NCI-H1694 (cell line): ENCODE measurements at regions not wholly inside any gene's neighbourhood (a gene's known extent, or its start where the extent isn't known, plus 50 kb on each side); places are given as distances from the start of the nearest gene placed in this dataset.
"Not testable (repeated sequence)": the region's sequence is repeated elsewhere in the genome, so short reads cannot be mapped to it uniquely, and the experiment has no call there.

Source experiments
- DNase-seq: peaks from one replicate; lab custom pipeline; 2025; lab: John Stamatoyannopoulos, UW

- DNase-seq: no peak
These were observed 220.7 kb upstream of the RXFP2 start for GRCh38 chr13:31518645-31519044.

GRCh38 chr13:31521435-31521834 lies 217.9 kb upstream of the RXFP2 start:
- no peak for DNase-seq

- DNase-seq: no peak
These were observed 216.9 kb upstream of the RXFP2 start for GRCh38 chr13:31522396-31522795.

GRCh38 chr13:31528176-31528575 lies 211.2 kb upstream of the RXFP2 start:
- no peak for DNase-seq

DNA sequence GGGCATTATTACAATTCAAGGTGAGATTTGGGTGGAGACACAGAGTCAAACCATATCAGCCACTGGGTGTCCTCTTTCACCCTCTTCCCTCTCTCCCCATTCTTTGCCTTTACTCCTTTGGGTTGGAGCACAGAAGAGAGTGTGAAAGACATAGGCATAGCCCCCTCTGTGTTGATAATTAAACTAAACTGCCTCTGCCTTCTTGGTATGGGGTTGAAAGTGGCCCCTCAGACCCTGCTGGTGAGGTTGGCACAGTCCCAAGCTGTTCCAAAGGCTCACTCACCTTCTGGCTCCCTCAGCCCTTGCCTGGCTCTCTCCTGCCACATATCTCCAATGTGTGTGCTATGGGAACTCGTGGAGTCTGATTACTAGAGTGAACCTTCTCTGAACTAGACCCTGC lies 210.6 kb upstream of the RXFP2 start:
- no peak for DNase-seq

- no peak for DNase-seq
These were observed 208.4 kb upstream of the RXFP2 start for GRCh38 chr13:31530922-31531321.

GRCh38 chr13:31537052-31537451 lies 202.3 kb upstream of the RXFP2 start:
- DNase-seq: no peak

GRCh38 chr13:31538067-31539042 lies 201.0 kb upstream of the RXFP2 start:
- no peak for DNase-seq

- DNase-seq: no peak
These were observed 199.0 kb upstream of the RXFP2 start for GRCh38 chr13:31540281-31540680.

GRCh38 chr13:31543190-31543589 lies 196.1 kb upstream of the RXFP2 start:
- no peak for DNase-seq

DNA sequence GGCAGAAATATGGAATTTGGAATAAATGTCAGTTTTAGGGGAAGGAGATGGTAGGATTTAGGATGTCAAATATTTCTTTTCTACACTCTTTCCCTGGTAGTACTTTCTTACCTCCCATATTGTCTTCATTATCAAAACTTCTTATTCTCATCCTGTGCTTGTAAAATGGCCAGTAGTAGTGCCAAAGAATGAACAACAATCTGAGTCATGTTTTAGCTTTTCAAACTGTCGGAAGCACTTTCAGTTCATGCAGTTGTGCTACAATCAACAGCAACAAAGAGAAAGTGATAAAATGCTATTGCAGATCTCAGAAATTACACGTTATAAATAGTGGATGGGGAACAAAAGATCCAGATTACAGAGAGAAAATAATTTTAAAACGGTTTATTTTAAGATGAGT lies 193.7 kb upstream of the RXFP2 start:
- no peak for DNase-seq

DNA sequence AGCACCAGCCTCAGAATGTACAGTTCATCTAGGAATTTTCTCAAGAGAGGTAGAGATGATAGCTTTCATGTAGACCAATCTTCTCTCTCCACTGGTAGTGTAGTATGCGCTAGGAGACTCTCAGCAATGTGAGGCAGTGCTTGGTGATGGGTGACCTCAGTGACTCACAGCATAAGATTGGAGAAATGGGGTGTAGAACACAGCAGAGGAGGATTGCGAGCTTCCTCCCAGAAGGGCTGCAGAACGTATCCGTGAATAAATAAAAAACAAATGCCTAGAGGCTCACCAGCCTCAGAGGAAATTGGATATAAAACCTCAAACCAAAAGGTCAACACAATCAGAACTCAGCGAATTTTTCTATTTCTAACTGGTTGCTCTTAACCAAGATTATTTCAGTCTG lies 182.9 kb upstream of the RXFP2 start:
- no peak for DNase-seq

DNA sequence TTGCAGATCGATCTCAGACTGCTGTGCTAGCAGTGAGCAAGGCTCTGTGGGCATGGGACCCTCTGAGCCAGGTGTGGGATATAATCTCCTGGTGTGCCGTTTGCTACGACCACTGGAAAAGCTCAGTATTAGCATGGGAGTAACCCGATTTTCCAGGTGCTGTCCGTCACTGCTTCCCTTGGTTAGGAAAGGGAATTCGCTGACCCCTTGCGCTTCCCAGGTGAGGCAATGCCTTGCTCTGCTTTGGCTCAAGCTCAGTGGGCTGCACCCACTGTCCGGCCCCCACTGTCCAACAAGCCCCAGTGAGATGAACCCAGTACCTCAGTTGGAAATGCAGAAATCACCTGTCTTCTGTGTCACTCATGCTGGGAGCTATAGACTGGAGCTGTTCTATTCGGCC lies 155.1 kb upstream of the RXFP2 start:
- DNase-seq: not testable (repeated sequence)

GRCh38 chr13:31587698-31588266 lies 151.5 kb upstream of the RXFP2 start:
- DNase-seq: no peak

DNA sequence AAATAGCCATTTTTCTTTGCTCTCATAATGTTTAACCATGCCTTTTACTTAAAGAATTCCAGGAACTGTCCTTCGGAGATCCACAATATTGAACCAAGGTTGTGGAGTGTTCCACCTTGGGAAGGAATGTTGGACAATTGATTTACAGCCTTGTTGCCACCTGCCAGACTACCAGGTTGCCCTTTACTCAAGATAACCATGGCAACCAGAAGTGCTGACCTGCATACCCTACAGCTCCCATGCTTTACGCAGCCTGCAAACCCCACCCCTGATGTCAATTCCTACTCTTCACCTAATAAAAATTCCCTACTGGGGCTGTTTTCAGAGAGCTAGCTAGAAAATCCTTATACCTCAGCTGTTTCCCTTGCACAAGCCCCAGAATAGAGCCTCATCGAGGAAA lies 151.0 kb upstream of the RXFP2 start:
- DNase-seq: no peak

GRCh38 chr13:31588893-31589292 lies 150.4 kb upstream of the RXFP2 start:
- DNase-seq: no peak

DNA sequence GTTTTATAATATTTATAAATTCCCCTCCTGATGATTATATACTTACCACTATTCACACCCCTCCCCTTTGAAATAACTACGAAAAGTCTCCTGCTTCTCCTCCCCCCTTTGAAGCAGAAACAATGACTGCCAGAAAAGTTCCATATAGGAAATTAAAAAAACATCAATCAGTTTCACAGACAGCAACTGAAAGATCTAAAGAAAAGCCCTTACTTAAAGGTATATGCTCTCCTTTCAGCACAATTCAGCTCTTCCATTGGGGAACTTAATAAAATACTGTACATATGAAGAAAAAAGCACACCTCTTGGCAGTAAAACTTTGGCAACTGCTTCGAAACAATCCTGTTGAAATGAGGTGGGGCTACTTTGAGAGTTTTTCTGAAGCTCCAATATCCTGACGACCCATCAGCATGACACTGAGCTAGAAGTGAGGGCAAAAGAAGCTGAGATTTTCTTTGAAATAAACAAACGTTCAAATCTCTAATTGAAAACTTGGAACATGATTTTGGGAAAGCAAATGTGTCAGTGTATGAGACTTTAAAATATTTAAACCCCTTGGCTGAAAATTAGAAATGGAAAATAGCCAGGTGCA lies 147.6 kb upstream of the RXFP2 start:
- no peak for DNase-seq

GRCh38 chr13:31594056-31594455 lies 145.3 kb upstream of the RXFP2 start:
- no peak for DNase-seq

DNA sequence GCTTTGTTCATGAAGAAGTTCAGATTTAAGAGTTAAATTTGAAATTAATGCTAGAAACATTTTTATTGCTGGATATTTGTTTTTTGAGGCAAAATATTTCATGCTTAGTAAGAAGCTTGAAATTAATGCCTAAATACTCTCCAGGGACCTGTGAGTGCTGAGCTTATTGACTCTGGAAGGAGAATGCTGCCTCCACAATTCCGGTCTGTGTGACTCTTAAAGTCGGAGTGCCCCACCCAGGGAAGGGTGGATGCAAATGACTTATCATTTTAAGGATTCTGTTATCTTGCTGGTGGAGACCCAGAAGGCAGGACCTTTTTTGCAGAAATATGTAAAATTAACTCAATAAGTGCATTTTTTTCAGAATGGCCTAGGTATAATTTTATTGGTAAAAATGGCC lies 143.8 kb upstream of the RXFP2 start:
- no peak for DNase-seq

DNA sequence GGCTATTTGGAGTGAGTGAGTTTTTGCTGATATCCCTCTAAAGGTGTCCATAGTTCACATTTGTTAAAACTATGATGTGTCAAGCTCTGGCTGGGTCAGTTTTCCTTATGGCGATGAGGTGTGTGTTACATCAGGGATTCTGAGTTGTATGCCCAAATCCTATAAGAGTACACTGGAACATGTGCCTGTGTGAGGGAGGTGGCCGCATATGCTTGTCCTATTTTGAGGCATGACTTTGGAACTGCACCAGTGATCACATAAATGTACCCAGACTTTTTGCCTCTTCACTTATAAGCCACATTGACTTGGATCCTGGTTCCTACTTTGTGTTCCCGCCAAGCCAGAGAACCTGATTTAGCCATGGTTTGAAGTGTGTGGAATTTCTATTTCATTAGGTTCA lies 140.3 kb upstream of the RXFP2 start:
- no peak for DNase-seq

DNA sequence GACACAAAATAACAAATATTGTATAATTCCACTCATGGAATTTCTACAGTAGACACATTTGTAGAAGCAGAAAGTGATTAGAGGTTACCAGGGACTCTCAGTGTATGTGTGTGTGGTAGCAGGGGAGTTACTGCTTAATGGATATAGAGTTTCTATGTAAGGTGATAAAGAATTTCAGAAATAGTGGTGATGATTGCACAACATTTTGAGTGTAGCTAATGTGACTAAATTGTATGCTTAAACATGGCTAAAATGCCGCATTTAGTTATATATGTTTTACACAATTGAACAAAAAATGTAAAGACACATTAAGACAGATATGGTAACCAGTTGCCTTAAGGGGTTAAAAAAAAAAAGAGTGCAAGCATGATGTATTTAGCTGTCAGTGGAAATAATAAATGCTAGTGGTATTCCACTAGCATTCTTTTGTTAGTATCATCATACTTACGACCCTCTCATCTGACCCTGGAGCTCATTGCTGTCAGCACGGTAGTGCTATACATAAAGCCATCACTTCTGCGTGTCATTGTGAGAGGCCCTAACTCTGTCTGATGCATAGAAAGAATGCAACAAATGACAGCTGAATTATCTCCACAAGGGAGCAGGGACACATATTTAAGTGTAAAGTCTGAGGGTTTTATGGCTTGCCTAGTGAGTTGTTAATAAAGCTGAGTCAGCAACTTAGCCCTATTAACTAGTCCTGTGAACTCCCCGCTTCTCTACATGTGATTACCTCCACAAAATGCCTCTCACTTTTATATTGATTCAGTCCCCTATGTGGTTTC lies 134.1 kb upstream of the RXFP2 start:
- no peak for DNase-seq

DNA sequence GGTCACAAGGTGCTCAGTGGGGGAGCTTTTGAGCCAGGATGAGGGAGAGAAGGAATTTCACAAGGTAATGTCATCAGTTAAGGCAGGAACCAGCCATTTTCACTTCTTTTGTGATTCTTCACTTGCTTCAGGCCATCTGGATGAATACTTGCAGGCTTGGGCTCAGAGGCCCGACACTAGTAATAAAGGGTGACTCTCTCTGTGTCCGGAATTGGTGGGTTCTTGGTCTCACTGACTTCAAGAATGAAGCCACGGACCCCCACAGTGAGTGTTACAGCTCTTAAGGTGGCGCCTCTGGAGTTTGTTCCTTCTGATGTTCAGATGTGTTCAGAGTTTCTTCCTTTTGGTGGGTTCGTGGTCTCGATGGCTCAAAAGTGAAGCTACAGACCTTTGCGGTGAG lies 131.8 kb upstream of the RXFP2 start:
- DNase-seq: not testable (repeated sequence)
